Thymus (tissue), 11 donors: ENCODE measurements at regions not wholly inside any gene's neighbourhood (a gene's known extent, or its start where the extent isn't known, plus 50 kb on each side); places are given as distances from the start of the nearest gene placed in this dataset.
A peak's percentile ranks its signal among the peaks of the same experiment; 100 is the strongest.

ENCODE experiments used
- DNase-seq, 9 donors: peaks; one replicate each; pipeline ENCODE4 v3.0.0-alpha.2; 2013; ENCODE audit warnings: low spot score in 9 of 9, low read depth in 6 of 9, missing footprints in 1 of 9
- H3K27ac ChIP-seq, 2 donors: one replicate each; pipeline ENCODE4 v1.5.1; 2013; ENCODE audit warnings: control low read depth in 1 of 2, low read depth in 1 of 2, low read length in 1 of 2, mild to moderate bottlenecking in 1 of 2, moderate library complexity in 1 of 2
- H3K27me3 ChIP-seq, 2 donors: one replicate each; pipeline ENCODE4 v1.5.1; 2013; ENCODE audit warnings: low read length in 1 of 2; ENCODE audit not compliant: control insufficient read depth in 2 of 2, insufficient read depth in 1 of 2
- H3K36me3 ChIP-seq, 2 donors: one replicate each; pipeline ENCODE4 v1.5.1; 2013; ENCODE audit warnings: low read length in 1 of 2, mild to moderate bottlenecking in 1 of 2, moderate library complexity in 1 of 2; ENCODE audit not compliant: control insufficient read depth in 2 of 2, insufficient read depth in 2 of 2
- H3K4me1 ChIP-seq, 2 donors: one replicate each; pipeline ENCODE4 v1.5.1; 2013; ENCODE audit warnings: low read length in 2 of 2; ENCODE audit not compliant: control insufficient read depth in 2 of 2, insufficient read depth in 2 of 2
- H3K4me3 ChIP-seq, 2 donors: one replicate each; pipeline ENCODE4 v1.5.1; 2013; ENCODE audit warnings: low read length in 2 of 2, control low read depth in 1 of 2, mild to moderate bottlenecking in 1 of 2
- H3K9me3 ChIP-seq, 2 donors: one replicate each; pipeline ENCODE4 v1.5.1; 2013; ENCODE audit warnings: low read length in 1 of 2, mild to moderate bottlenecking in 1 of 2; ENCODE audit not compliant: control insufficient read depth in 2 of 2, insufficient read depth in 1 of 2
- WGBS: extraction: QIAGEN DNeasy Blood & Tissue Kit; methylation state at CpG from one replicate; pipeline ENCODE4 v1.1.7; 2013; 5-methylcytosine and 5-hydroxymethylcytosine counted together
- donor health status: healthy.

- Histone ChIP-seq H3K27me3 (no peaks in the 10 kb centered on the region), H3K4me1 (no peaks in the 10 kb centered on the region), H3K9me3 (no peaks in the 10 kb centered on the region), H3K36me3 (no peaks in the 10 kb centered on the region), H3K4me3 (no peak overlapping the region), H3K27ac (no peak overlapping the region)
- no peak for DNase-seq
- 96% methylated on average over 2 of the region's 2 CpGs for WGBS
These were observed 327.2 kb downstream of the BTG1 start for GRCh38 chr12:91818227-91819131.

GRCh38 chr12:91817517-91817916, 328.1 kb downstream of the BTG1 start:
- Histone ChIP-seq H3K4me3 (no peak overlapping the region), H3K27ac (no peak overlapping the region), H3K36me3 (no peaks in the 10 kb centered on the region), H3K27me3 (no peaks in the 10 kb centered on the region), H3K4me1 (no peaks in the 10 kb centered on the region), H3K9me3 (no peaks in the 10 kb centered on the region)
- no peak for DNase-seq
- 98% methylated on average over 2 of the region's 2 CpGs for WGBS

- WGBS: 98% methylated on average over 3 of the region's 3 CpGs
- Histone ChIP-seq H3K4me1 (no peaks in the 10 kb centered on the region), H3K27me3 (no peaks in the 10 kb centered on the region), H3K9me3 (no peaks in the 10 kb centered on the region), H3K27ac (no peak overlapping the region), H3K36me3 (no peaks in the 10 kb centered on the region), H3K4me3 (no peak overlapping the region)
- no peak for DNase-seq
These were observed 331.9 kb downstream of the BTG1 start for GRCh38 chr12:91813701-91814100.

- no peaks in the 10 kb centered on the region for H3K4me1 ChIP-seq
- no peak overlapping the region for H3K4me3 ChIP-seq
- no peak overlapping the region for H3K27ac ChIP-seq
- no peaks in the 10 kb centered on the region for H3K36me3 ChIP-seq
- H3K9me3 ChIP-seq: no peaks in the 10 kb centered on the region
- 56% methylated on average over 5 of the region's 5 CpGs for WGBS
- no peaks in the 10 kb centered on the region for H3K27me3 ChIP-seq
- peak; percentile 48 to 90 (median 71) for DNase-seq
These were observed 334.0 kb downstream of the BTG1 start for GRCh38 chr12:91811481-91812287.

GRCh38 chr12:91810531-91811451, 334.9 kb downstream of the BTG1 start:
- no peak overlapping the region for H3K4me3 ChIP-seq
- WGBS: 93% methylated on average over 3 of the region's 3 CpGs
- H3K27me3 ChIP-seq: no peaks in the 10 kb centered on the region
- H3K4me1 ChIP-seq: no peaks in the 10 kb centered on the region
- H3K9me3 ChIP-seq: no peaks in the 10 kb centered on the region
- H3K36me3 ChIP-seq: no peaks in the 10 kb centered on the region
- H3K27ac ChIP-seq: no peak overlapping the region
- no peak for DNase-seq

- no peaks in the 10 kb centered on the region for H3K9me3 ChIP-seq
These were observed 335.6 kb downstream of the BTG1 start for GRCh38 chr12:91810077-91810476.

GRCh38 chr12:91805031-91805430, 340.6 kb downstream of the BTG1 start:
- Histone ChIP-seq H3K27ac (no peak overlapping the region), H3K4me3 (no peak overlapping the region), H3K4me1 (no peaks in the 10 kb centered on the region), H3K27me3 (no peaks in the 10 kb centered on the region), H3K36me3 (no peaks in the 10 kb centered on the region), H3K9me3 (peaks cover 0 to 7% of the 10 kb centered on the region in 2 donors)
- WGBS: 89% methylated on average over 5 of the region's 5 CpGs
- DNase-seq: no peak

More at GRCh38 chr12:91810077-91810476, 335.6 kb downstream of the BTG1 start:
- Histone ChIP-seq H3K27me3 (no peaks in the 10 kb centered on the region), H3K4me1 (no peaks in the 10 kb centered on the region), H3K36me3 (no peaks in the 10 kb centered on the region), H3K27ac (no peak overlapping the region), H3K4me3 (no peak overlapping the region)
- WGBS: 96% methylated on average over 1 of the region's 1 CpG
- no peak for DNase-seq

GRCh38 chr12:91804533-91804932, 341.1 kb downstream of the BTG1 start:
- Histone ChIP-seq H3K9me3 (peaks cover 0 to 7% of the 10 kb centered on the region in 2 donors), H3K36me3 (no peaks in the 10 kb centered on the region), H3K27ac (no peak overlapping the region), H3K4me1 (no peaks in the 10 kb centered on the region), H3K27me3 (no peaks in the 10 kb centered on the region), H3K4me3 (no peak overlapping the region)
- 98% methylated on average over 1 of the region's 1 CpG for WGBS
- DNase-seq: no peak
